HEK293 (cell line): ENCODE measurements at regions not wholly inside any gene's neighbourhood (a gene's known extent, or its start where the extent isn't known, plus 50 kb on each side); places are given as distances from the start of the nearest gene placed in this dataset.

ENCODE experiments used
- KLF7 ChIP-seq: fragments of 450-650 bp; formaldehyde crosslinking; IDR thresholded peaks from 2 replicates; pipeline ENCODE4 v1.5.1; 2016; ENCODE audit warnings: missing biosample characterization, missing genetic modification characterization, borderline replicate concordance
- MZF1 ChIP-seq: fragments of 450-650 bp; formaldehyde crosslinking; IDR thresholded peaks from 2 replicates; pipeline ENCODE4 v1.5.1; 2017; ENCODE audit warnings: missing biosample characterization, missing genetic modification characterization, borderline replicate concordance
- ZNF221 ChIP-seq: fragments of 450-650 bp; formaldehyde crosslinking; IDR thresholded peaks from 2 replicates; pipeline ENCODE4 v1.5.1; 2017; ENCODE audit warnings: missing biosample characterization, missing genetic modification characterization, borderline replicate concordance
- ZNF248 ChIP-seq: fragments of 450-650 bp; formaldehyde crosslinking; IDR thresholded peaks from 2 replicates; pipeline ENCODE4 v1.5.1; 2017; ENCODE audit warnings: missing biosample characterization, missing genetic modification characterization
- ZNF670 ChIP-seq: fragments of 450-650 bp; formaldehyde crosslinking; IDR thresholded peaks from 2 replicates; pipeline ENCODE4 v1.5.1; 2016; ENCODE audit warnings: missing biosample characterization, missing genetic modification characterization, low read depth
- ZNF776 ChIP-seq: fragments of 450-650 bp; formaldehyde crosslinking; IDR thresholded peaks from 2 replicates; pipeline ENCODE4 v1.5.0; 2017; ENCODE audit warnings: missing biosample characterization, missing genetic modification characterization, borderline replicate concordance
- TF ChIP-seq, protein P1 (sequence below): fragments of 450-650 bp; formaldehyde crosslinking; IDR thresholded peaks from 2 replicates; pipeline ENCODE4 v1.5.1; 2016; ENCODE audit warnings: missing biosample characterization, missing genetic modification characterization
- TF ChIP-seq, protein P2 (sequence below): fragments of 450-650 bp; formaldehyde crosslinking; IDR thresholded peaks from 2 replicates; pipeline ENCODE4 v1.5.1; 2016; ENCODE audit warnings: missing biosample characterization, missing genetic modification characterization
- TF ChIP-seq, protein P3 (sequence below): fragments of 450-650 bp; formaldehyde crosslinking; IDR thresholded peaks from 2 replicates; pipeline ENCODE4 v1.5.1; 2016; ENCODE audit warnings: missing biosample characterization, missing genetic modification characterization
- TF ChIP-seq, protein P4 (sequence below): fragments of 450-650 bp; formaldehyde crosslinking; IDR thresholded peaks from 2 replicates; pipeline ENCODE4 v1.5.1; 2016; ENCODE audit warnings: missing biosample characterization, missing genetic modification characterization
- TF ChIP-seq, protein P5 (sequence below): fragments of 450-650 bp; formaldehyde crosslinking; IDR thresholded peaks from 2 replicates; pipeline ENCODE4; 2016; ENCODE audit warnings: missing biosample characterization, missing genetic modification characterization

DNA sequence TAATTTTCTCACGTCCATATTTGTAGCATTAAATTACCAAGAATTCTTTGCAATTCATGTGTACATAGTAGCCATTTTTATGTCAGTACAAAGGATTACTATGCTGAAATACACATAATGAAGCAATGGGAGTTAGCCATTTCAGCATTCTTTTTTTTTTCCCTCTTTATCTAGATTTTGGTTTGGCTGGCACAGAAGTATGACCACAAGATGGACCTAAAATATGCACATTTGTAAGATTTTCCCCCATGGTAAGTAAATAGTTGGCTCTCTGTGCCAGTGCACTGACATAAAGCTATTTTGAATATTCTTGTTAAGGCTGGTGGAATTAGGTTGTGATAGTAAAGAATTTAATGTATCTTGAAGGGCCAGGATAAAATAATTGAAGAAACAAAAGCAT lies 486.1 kb upstream of the BTBD3 start:
- TF ChIP-seq, protein P1, sequence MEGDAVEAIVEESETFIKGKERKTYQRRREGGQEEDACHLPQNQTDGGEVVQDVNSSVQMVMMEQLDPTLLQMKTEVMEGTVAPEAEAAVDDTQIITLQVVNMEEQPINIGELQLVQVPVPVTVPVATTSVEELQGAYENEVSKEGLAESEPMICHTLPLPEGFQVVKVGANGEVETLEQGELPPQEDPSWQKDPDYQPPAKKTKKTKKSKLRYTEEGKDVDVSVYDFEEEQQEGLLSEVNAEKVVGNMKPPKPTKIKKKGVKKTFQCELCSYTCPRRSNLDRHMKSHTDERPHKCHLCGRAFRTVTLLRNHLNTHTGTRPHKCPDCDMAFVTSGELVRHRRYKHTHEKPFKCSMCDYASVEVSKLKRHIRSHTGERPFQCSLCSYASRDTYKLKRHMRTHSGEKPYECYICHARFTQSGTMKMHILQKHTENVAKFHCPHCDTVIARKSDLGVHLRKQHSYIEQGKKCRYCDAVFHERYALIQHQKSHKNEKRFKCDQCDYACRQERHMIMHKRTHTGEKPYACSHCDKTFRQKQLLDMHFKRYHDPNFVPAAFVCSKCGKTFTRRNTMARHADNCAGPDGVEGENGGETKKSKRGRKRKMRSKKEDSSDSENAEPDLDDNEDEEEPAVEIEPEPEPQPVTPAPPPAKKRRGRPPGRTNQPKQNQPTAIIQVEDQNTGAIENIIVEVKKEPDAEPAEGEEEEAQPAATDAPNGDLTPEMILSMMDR (tag by site-specific recombination): no peak
- no peak for TF ChIP-seq ZNF670 (tag by site-specific recombination)
- TF ChIP-seq, protein P2, sequence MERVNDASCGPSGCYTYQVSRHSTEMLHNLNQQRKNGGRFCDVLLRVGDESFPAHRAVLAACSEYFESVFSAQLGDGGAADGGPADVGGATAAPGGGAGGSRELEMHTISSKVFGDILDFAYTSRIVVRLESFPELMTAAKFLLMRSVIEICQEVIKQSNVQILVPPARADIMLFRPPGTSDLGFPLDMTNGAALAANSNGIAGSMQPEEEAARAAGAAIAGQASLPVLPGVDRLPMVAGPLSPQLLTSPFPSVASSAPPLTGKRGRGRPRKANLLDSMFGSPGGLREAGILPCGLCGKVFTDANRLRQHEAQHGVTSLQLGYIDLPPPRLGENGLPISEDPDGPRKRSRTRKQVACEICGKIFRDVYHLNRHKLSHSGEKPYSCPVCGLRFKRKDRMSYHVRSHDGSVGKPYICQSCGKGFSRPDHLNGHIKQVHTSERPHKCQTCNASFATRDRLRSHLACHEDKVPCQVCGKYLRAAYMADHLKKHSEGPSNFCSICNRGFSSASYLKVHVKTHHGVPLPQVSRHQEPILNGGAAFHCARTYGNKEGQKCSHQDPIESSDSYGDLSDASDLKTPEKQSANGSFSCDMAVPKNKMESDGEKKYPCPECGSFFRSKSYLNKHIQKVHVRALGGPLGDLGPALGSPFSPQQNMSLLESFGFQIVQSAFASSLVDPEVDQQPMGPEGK (tag by site-specific recombination): no peak
- TF ChIP-seq, protein P3, sequence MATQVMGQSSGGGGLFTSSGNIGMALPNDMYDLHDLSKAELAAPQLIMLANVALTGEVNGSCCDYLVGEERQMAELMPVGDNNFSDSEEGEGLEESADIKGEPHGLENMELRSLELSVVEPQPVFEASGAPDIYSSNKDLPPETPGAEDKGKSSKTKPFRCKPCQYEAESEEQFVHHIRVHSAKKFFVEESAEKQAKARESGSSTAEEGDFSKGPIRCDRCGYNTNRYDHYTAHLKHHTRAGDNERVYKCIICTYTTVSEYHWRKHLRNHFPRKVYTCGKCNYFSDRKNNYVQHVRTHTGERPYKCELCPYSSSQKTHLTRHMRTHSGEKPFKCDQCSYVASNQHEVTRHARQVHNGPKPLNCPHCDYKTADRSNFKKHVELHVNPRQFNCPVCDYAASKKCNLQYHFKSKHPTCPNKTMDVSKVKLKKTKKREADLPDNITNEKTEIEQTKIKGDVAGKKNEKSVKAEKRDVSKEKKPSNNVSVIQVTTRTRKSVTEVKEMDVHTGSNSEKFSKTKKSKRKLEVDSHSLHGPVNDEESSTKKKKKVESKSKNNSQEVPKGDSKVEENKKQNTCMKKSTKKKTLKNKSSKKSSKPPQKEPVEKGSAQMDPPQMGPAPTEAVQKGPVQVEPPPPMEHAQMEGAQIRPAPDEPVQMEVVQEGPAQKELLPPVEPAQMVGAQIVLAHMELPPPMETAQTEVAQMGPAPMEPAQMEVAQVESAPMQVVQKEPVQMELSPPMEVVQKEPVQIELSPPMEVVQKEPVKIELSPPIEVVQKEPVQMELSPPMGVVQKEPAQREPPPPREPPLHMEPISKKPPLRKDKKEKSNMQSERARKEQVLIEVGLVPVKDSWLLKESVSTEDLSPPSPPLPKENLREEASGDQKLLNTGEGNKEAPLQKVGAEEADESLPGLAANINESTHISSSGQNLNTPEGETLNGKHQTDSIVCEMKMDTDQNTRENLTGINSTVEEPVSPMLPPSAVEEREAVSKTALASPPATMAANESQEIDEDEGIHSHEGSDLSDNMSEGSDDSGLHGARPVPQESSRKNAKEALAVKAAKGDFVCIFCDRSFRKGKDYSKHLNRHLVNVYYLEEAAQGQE (tag by site-specific recombination): no peak
- no peak for TF ChIP-seq KLF7
- no peak for TF ChIP-seq ZNF248 (tag by site-specific recombination)
- TF ChIP-seq, protein P4, sequence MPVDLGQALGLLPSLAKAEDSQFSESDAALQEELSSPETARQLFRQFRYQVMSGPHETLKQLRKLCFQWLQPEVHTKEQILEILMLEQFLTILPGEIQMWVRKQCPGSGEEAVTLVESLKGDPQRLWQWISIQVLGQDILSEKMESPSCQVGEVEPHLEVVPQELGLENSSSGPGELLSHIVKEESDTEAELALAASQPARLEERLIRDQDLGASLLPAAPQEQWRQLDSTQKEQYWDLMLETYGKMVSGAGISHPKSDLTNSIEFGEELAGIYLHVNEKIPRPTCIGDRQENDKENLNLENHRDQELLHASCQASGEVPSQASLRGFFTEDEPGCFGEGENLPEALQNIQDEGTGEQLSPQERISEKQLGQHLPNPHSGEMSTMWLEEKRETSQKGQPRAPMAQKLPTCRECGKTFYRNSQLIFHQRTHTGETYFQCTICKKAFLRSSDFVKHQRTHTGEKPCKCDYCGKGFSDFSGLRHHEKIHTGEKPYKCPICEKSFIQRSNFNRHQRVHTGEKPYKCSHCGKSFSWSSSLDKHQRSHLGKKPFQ: no peak
- TF ChIP-seq ZNF776 (tag by site-specific recombination): no peak
- TF ChIP-seq ZNF221 (tag by site-specific recombination): no peak
- TF ChIP-seq, protein P5, sequence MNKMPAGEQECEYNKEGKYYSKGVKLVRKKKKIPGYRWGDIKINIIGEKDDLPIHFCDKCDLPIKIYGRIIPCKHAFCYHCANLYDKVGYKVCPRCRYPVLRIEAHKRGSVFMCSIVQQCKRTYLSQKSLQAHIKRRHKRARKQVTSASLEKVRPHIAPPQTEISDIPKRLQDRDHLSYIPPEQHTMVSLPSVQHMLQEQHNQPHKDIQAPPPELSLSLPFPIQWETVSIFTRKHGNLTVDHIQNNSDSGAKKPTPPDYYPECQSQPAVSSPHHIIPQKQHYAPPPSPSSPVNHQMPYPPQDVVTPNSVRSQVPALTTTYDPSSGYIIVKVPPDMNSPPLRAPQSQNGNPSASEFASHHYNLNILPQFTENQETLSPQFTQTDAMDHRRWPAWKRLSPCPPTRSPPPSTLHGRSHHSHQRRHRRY (tag by site-specific recombination): no peak
- no peak for TF ChIP-seq MZF1 (tag by site-specific recombination)
